ENCODE measurements at regions not wholly inside any gene's neighbourhood (a gene's known extent, or its start where the extent isn't known, plus 50 kb on each side); places are given as distances from the start of the nearest gene placed in this dataset.

GRCh38 chr6:48176645-48177308 lies 65.8 kb upstream of the PTCHD4 start:
- no peaks in the 10 kb centered on the region for H3K36me3 ChIP-seq
- H3K27me3 ChIP-seq, result no peaks in the 10 kb centered on the region
- ATAC-seq, result no peak
- H3K4me3 ChIP-seq, result no peak overlapping the region
- H3K4me1 ChIP-seq, result no peaks in the 10 kb centered on the region
- H3K27ac ChIP-seq, result no peak overlapping the region
- 49 to 60% methylated on average over 5 to 6 of the region's 6 CpGs for WGBS, 2 donors (ENCODE audit: low coverage in 1 of 2)
- TF ChIP-seq EP300 (IDR thresholded peaks at IDR 0.05), result no peak
- no peak for TF ChIP-seq POLR2A (IDR thresholded peaks at IDR 0.05)
- TF ChIP-seq POLR2AphosphoS5 (IDR thresholded peaks at IDR 0.05), result no peak
- no peaks in the 10 kb centered on the region for H3K9me3 ChIP-seq

- Histone ChIP-seq H3K36me3 (no peaks in the 10 kb centered on the region), H3K4me3 (no peak overlapping the region), H3K9me3 (no peaks in the 10 kb centered on the region), H3K4me1 (no peaks in the 10 kb centered on the region), H3K27ac (no peak overlapping the region), H3K27me3 (no peaks in the 10 kb centered on the region)
- WGBS, 2 donors (ENCODE audit: low coverage in 1 of 2), result 82 to 95% methylated on average over 1 of the region's 1 CpG
- no peak for TF ChIP-seq CTCF (IDR thresholded peaks at IDR 0.05)
- no peak for TF ChIP-seq POLR2AphosphoS5 (IDR thresholded peaks at IDR 0.05)
- no peak for TF ChIP-seq EP300 (IDR thresholded peaks at IDR 0.05)
- TF ChIP-seq POLR2A (IDR thresholded peaks at IDR 0.05), result no peak
- ATAC-seq, result no peak
Measured at GRCh38 chr6:48169635-48170034, 58.6 kb upstream of the PTCHD4 start.

Small RNA genes lying in the stretch of these regions (small RNA-seq; reads per million reads assigned to genes)
- gene FO393413.1 (0 reads per million in 4 donors), gene RNU7-65P (0 reads per million in 4 donors)

Data from gastroesophageal sphincter (tissue), 4 donors.